ENCODE measurements at regions not wholly inside any gene's neighbourhood (a gene's known extent, or its start where the extent isn't known, plus 50 kb on each side); places are given as distances from the start of the nearest gene placed in this dataset.
A peak's percentile ranks its signal among the peaks of the same experiment; 100 is the strongest.

DNA sequence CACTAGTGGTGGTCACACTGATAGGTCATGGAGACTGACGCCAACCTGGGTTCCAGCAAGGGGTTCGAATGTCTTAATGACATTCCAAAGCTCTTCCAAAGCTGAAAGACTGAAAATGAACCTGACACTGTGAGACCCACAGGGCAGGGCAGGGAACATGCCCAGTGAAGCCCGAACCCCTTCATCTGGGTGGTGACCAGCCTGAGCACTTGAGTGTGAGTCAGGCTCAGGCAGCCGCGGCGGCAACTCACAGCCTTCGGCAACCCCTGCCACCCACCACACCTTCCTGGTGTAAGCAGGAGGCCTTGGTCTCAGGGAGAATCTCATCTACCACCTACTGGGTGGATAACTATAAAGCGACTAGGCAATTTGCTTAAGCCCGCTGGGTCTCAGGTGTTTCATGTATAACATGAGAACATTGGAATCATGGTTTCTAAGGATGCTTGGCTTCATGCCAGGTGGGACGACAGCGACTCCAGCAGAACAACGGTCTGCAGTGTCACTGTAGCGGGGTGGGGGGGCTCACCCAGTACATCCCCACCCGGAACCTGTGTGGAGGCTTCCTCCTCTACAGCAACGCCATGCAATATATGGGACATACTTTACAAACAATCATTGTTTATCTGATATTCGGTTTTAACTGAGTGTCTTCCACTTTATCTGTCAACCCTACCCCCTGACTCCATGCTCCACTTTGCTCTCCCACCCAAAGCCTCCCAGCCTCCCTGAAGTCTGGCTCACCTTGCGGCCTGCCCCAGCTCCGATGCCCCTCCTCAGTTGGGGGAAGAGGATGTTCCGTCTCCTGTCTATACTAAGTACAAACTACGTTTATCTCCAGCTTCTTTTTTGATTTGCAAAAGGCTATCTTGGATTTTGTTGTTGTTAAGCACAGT is 125.0 kb upstream of the MEF2A start:
- no peak for DNase-seq

DNA sequence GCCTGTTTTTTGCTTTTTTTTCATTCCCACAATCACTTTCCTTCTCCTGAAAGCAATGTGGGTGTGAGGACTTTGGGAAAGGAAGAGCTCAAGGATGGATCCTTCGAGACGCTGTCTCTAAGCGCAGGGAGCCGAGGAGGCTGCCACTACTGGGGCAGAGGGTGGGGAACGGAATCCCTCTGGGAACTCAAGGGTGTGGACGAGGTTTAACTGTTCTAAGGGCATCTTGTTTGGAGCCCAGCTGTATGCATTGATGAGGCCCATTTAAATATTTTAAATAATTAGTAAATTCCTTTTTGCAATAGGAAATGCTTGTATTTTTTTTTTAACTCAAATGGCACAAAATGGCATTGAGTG is 124.4 kb upstream of the MEF2A start:
- DNase-seq: no peak

DNA sequence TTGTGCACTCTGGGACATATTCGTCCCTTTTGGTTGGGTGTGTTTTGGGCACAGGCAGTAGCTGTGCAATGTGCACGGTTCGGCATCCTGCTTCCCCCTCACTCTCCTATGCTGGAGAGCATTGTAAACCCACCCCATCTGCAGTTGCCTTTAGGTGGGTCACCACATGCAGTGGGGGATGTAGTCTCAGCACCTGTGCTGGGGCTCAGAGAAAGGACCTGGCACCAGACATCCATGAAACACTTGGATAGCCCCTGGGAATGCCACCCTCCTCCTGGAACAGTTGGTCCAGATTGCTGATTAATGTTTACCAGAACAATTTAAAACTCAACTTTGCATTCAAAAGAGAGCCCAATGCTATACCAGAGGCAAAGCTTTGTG is 123.9 kb upstream of the MEF2A start:
- DNase-seq: no peak

DNA sequence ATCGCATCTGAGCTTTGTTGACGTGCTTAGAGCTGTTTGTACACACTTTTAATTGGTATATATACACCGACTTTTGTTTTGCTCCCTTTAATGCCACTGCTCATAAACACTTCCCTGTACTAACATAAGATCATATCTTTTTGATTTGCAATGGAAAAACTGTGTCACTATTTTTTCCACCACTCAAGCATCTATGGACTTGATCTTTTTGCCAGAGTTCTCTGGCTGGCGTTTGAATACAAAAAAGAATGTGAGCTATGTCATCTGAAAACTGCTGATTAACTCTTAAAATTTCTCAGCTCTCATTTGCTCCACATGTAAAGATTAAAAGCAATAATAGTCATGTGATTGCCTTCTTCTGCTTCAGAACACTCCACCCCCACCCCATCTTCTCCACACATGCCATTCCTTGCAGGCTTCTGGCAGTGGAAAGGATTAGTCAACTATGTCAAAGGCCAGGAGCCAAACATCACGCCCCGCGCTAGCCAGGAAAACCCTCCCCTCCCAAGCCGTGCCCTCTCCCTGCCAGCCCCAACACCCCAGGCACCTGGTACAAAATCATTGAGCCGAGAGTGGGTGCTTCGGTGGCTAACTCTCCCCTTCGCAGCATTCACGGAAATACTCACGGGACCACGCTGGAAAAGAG is 123.4 kb upstream of the MEF2A start:
- no peak for DNase-seq

DNA sequence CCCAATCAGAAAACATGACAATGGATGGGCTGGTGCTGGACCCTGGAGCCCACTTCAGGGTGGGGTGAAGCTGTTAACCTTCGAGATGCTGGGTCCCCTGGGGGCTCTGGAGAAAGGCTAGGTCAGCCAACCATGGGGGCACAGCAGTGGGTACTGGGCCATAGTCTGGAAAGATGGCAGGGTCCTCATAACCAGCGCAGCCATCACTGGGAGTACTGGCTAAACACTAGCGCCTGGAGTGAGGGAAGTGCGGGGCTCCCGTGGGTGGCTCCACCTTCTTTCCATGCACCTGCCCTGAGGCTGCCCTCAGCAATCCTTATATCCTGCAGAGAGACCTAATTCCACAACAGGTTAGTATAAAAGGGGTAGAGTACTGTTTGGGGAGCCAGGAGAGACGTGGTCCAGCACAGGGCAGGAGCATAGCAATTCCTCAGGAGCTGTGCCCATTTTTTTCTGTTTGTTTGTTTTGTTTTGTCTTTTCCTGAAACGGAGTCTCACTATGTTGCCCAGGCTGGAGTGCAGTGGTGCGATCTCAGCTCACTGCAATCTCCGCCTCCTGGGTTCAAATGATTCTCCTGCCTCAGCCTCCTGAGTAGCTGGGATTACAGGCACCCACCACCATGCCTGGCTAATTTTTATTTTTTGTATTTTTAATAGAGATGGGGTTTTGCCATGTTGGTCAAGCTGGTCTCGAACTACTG is 122.6 kb upstream of the MEF2A start:
- DNase-seq: no peak

DNA sequence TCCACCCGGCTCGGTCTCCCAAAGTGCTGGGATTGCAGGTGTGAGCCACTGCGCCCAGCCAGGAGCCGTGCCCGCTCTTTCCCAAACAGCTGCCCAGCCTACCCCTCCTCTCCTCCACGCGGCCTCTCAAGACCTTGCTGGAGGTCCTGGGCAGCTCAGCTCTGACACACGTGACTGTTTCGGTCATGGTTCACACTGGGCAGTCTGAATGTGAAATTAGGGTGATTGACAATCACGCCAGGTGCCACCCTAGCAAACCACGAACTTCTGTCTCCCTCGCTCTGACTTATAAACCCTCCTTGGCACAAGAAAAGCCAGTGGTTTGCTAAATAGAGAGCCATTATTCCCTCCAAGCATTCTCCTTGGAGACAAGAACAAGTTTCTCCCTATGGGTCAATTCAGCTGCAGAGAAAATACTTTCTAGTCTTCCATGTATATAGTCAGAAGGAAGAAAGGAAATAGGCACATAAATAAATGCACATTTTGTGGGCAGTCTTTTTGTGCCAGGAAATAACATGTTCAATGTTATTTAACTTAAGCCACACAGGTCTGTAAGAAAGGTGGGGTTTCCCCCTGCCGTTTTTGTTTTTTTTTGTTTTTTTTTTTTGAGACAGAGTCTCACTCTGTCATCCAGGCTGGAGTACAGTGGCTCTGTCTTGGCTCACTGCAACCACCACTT is 121.9 kb upstream of the MEF2A start:
- DNase-seq: no peak

DNA sequence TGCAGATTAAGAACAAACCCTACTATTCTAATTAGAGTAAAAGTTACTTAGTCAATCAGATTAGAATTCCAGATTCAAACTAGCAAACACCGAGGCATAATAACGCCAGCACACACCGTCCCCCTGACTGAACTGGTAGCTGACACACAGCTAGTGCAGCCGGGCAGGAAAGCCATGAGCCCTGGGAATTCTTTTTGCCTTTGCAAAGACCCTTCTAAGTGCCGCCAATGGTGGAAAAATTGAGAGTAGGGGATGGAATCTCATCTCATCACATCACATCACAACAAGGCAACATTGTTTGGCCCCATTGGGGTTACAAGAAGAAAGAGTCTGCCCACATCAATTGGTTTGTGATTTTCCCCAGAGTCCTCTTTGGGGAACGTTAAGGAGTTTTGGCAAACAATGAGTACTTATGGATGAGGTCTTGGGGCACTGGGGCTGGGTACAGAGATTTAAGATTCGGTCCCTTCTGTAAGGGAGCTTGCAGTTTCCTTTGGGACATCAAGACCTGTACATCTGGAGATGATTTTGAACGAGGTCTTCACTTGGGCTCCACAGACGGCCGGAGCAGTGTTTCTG is 120.4 kb upstream of the MEF2A start:
- DNase-seq: no peak

DNA sequence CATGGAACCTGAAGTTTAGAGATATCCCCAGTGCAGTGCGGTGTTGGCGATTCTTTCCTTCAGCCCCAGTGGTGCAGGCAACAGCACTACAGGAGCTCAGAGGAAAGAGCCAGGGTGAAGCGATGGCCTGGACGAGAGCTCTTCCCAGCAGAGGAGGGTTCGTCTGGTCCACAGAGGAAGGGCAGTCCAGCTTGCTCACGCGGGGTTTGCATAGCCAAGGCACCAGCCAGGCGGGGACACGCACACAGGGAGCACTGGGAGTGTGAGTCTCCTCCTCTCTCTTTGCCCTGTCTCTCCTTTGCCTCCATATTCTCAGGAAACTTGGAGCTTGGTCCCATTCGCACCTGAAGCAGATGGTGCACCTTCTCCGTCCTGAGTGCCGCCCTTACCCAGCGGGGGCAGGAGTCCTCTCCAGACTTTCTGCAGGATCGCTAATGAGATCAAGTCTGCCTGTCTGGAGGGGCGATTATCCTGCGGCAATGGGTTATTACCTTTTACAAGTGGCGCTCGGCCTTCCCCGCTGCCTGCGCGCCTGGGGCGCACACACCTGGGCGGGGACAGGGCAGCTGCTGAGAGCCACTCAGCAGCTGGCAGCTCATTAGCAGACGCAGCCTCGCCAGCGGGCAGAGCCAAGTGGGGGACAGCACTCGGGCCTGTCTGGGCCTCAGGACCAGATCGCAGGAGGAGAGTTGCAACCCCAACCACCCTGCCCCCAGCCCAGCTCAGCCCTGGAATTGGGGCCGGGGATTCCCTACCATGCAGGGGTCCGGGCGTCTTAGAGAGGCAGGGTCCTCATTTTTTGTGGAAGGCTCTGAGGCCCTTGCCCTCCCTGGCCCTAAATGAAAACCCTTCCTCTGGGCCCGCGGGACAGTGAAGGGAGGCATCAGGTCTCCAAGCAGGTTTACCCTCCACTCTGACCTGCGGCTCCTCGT is 119.0 kb upstream of the MEF2A start:
- no peak for DNase-seq

DNA sequence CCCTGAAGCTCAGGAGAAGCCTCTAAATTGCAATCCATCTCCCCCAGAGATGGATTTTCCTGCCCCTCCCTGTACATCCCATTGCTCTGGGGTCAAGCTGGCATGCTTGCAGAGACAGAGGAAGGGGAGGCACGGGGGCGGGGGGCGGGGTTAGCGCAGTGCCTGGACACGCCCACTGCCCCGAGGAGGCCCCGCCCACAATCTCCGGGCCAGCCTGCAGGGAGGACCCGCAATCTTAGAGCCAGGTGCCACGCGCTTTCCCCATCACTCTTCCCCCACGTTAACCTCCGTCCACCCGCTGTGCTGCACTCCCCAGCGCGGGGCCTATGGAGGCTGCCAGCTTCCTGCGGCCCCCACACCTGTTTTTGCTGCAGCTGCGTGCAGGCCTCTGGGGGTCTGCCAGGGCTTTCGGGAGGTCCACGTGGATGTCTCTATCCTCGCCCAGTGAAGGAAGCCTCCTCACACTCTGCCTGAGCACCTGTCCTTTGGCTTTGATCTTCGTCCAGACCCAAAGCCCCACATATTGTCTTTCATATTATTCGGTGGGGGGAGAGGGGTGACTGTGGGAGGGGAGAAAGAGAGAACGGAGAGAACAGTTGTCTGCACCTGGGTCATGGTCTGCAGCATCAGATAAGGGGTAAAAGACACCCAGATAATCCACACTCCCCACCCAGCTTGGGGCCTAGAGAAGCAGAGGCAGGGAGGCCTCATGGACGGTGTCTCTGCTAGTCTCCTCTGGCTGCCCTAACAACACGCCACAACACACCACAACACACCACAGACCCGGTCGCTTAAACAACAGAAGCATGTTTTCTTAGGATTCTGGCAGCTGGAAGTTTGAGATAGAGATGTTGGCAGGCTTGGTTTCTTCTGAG is 118.0 kb upstream of the MEF2A start:
- no peak for DNase-seq

DNA sequence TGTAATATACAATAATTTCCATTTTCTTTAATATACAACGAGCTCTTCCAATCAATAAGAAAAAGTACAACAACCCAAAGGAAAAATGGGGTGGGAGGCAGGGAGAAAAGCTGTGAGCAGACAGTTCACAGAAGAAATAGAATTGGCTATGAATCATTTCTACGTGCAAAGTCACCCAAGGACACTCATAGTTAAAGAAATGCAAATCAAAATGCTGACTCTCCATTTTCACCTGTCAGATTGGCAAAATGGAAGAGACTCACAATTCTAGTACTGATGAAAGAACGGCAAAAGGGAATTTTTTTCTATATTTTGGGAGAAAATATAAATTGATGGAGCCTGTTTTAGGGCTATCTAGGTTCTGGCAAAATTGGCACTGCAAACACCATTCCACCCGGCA is 116.3 kb upstream of the MEF2A start:
- DNase-seq: no peak

DNA sequence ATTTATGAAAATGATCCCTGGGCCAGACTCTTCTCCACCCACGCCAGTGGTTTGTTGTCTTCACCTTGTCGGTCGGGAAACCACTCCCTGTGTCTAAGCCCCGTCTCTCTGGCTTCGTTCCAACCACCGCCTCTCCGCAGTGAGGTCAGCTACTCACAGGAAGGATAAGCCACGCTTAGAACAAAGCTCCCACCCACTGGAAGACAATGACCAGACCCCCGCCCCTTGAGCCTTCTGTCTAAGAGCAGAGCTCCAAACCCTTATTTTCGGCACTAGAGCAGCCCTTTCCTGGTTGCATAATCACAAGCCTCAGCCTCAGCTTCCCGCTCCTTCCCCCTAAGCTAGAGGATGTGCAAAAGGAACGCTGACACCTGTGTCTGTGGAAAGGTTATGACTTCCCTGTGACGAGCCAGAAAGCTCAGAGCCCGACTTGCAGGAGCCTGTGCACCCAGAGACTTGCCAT is 114.9 kb upstream of the MEF2A start:
- DNase-seq: peak; percentile 65

DNA sequence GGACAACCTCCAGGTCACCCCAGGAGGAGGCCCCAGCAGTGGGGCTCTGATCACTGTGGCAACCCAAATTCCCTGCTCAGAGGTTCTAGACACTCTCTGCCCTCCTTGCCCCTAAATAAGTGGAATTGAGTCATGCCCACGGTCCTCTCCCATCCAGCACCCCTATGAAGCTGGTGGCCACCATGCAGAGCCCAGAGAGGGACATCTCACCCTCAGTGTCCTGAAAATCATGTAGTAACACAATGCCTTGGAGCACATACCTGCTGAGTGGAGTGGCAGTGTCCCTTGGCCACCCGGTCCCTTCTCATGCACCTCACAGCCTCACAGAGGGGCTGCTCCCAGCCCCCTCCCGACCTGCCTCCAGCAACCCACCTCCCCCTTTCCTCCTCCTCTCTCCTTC is 114.3 kb upstream of the MEF2A start:
- no peak for DNase-seq

DNA sequence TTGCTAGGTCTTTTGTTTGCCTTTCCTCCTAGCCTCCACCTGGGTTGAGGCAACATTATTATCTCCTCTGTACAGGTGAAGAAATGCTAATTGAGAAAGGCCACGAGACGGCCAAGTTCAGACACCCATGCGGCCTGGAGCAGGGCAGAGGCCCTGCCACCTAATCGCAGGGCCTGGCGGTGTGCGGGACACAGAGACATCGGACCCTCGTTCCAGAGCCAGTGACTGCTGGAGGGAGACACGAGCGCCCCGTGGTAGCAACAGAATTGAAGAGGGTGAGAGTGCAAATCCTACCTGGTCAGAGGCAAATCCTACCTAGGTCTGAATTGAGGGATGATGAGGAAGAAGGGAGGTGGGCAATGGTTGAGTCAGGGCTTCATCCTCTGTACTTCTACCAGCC is 113.8 kb upstream of the MEF2A start:
- DNase-seq: no peak

DNA sequence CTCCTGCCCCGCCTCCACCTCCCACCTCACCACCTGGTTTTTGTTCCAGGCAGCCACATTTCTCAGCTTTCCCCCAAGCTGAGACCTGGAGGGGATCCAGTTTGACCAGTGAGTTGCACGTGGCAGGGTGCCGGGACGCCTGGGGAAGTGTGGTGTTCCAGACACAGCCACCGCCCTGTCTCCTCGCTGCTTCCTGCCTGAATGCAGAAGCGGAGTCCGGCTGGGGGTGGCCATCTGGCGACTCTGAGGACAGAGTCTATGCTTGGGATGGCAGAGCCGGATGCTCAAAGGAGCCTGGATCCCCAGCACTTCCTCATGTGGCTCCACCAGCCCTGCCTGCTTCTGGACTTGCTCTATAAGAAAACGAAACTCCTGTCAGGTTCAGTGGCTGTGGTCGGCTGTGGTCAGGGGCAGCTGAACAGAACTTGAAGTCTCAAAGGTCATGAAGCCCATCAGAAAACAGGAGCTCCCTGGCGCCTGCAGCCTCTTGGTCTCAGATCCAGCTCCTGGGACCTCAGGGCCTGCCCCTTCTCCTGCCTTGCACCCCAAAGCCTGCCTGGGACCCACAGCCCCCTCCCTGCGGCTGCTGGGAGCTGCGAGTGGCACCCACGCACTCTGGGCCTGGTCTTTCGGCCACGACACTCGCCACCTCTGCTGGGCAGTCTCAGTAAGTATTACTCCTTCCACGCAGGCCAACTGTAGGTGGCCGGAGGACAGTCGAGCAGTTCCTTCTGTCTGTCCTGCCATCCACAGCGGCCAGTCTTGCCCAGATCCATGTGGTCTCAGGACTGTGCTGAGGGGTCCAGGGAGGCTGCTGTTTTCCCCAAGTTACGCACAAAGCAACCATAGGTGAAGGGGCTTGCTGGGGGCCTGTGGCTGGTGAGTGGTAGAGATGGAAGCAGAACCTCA is 112.8 kb upstream of the MEF2A start:
- DNase-seq: no peak

DNA sequence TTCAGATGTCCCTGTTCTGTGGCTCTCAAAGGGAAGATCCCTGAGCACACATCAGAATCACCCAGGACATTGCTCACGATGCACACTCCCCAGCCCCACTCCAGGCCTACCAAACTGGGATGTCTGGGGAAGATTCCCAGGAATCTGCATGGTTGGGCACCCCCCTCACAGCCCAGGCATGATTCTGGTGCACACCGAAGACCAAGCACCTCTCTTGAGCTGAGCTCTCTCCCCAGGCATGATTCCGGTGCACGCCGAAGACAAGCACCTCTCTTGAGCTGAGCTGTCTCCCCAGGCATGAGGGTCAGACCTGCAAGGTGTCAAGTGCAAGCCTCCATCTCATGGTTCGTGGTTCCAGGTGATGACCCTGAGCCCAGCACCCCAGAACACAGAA is 112.2 kb upstream of the MEF2A start:
- DNase-seq: no peak

DNA sequence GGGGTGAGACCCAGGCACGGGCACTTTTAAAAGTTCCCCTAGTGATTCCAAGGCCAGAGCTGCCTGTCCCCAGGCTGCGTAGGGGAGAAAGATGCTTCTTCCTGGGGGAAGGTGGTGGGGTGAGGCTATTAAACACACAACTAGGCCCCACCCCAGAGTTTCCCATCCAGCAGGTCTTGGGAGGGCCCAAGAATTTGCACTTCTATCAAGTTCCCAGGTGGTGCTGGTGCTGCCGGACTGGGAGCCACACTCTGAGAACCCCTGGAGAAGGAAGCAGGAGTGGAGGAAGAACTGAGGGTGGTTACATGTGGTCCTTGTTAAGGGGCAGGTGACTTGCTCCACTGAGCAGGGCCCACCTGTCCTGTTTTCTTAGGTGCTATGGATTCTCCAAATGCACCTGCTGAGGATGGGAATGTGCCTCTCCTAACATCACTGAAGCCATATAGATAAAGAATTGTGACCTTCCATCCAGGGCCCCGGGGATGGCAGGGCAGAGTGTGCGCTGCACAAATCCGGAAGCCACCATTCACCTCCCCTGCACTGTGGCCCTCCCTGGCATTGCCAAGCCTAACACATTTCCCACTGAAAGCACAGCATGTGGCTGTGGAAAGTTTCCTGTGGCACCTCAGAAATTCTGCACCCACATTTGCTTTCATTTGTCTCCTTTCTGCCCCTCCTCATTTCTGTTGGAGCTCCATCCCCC is 111.5 kb upstream of the MEF2A start:
- DNase-seq: no peak

DNA sequence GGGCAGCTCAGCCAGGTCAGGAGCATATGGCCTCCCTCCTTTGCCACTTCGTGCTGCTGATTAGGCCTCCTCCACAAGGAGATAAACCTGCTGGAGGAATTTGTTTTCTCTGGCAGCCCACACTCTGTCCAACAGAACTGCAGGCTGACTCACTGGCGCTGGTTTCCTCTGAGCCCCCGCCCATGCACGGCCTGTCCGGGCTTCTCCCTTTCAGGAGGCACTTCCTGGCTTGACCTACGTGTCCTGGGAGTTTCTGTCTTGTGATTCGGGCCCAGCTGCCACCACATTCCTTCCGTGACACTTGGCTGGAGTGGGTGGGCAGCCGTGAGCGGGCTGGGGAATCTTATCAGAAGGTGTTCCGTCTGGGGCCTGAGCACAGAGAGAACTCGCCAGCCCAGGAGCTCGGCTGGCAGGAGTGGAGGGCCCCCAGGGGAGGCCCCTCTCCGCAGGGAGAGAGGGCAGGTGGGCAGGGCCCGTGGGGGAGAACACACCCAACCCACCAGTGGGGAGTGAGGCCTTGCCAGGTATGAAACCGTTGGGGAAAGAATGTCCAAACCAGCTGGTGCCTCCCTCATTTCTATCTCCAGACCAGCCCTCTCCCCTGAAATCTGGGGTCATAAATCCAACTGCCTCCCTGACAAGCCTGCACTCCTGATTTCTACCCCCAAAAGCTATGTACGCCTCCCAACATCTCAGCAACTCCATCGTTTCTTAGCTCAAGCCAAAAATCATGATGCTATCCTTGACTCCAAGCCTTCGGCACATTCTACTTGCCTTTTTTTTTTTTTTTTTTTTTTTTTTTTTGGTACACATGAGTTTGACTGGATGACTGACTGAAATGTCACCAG is 110.6 kb upstream of the MEF2A start:
- no peak for DNase-seq

DNA sequence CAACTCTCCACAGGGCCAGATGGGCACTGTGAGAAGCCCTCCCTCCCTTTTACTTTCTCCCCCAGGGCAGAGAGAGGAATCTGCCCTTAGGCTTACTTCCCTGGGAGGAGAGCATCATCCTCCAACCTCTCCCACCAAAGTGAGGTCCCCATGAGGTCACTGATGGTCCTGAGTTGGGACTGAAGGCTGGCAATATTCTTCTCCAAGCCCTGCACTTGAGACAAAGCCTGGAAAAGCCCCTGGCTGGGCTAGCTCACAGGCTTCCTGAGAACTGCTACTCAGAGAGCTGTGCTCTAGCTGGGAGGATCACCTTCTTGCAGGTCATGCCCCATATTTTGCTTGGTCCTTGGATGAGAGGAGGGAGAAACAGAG is 110.0 kb upstream of the MEF2A start:
- no peak for DNase-seq
